SJSA1 (cell line): ENCODE measurements at regions not wholly inside any gene's neighbourhood (a gene's known extent, or its start where the extent isn't known, plus 50 kb on each side); places are given as distances from the start of the nearest gene placed in this dataset.

Experiments used
- DNase-seq, 2 experiments: peaks; one replicate each; pipeline ENCODE4 v3.0.0-alpha.2; 2015 to 2020; ENCODE audit warnings: low spot score in 2 of 2, low read depth in 1 of 2
- H3K27ac ChIP-seq: fragments of 250-450 bp; sonication (Bioruptor Pico); 2 replicates; pipeline ENCODE4 v1.5.1; 2020; ENCODE audit warnings: mild to moderate bottlenecking, moderate library complexity
- H3K27me3 ChIP-seq: fragments of 250-450 bp; sonication (Bioruptor Pico); replicated peaks from 2 replicates; pipeline ENCODE4 v1.5.1; 2020; ENCODE audit warnings: mild to moderate bottlenecking, moderate library complexity
- H3K36me3 ChIP-seq: fragments of 250-450 bp; sonication (Bioruptor Pico); 2 replicates; pipeline ENCODE4 v1.5.1; 2020; ENCODE audit warnings: mild to moderate bottlenecking
- H3K4me1 ChIP-seq: fragments of 250-450 bp; sonication (Bioruptor Pico); replicated peaks from 2 replicates; pipeline ENCODE4 v1.6.1; 2021; ENCODE audit warnings: mild to moderate bottlenecking
- H3K4me3 ChIP-seq: fragments of 250-450 bp; sonication (Bioruptor Pico); 2 replicates; pipeline ENCODE4 v1.5.1; 2020; ENCODE audit warnings: mild to moderate bottlenecking
- H3K9me3 ChIP-seq: fragments of 250-450 bp; sonication (Bioruptor Pico); replicated peaks from 2 replicates; pipeline ENCODE4 v1.5.1; 2020; ENCODE audit warnings: mild to moderate bottlenecking

GRCh38 chr11:130705670-130706421 is 210.4 kb downstream of the SNX19 start:
- Histone ChIP-seq H3K27ac (no peak overlapping the region), H3K4me3 (no peak overlapping the region), H3K36me3 (no peaks in the 10 kb centered on the region), H3K9me3 (no peaks in the 10 kb centered on the region), H3K27me3 (no peaks in the 10 kb centered on the region), H3K4me1 (no peaks in the 10 kb centered on the region)
- no peak for DNase-seq

GRCh38 chr11:130706572-130706971 is 209.7 kb downstream of the SNX19 start:
- Histone ChIP-seq H3K4me1 (no peaks in the 10 kb centered on the region), H3K4me3 (no peak overlapping the region), H3K27me3 (no peaks in the 10 kb centered on the region), H3K9me3 (no peaks in the 10 kb centered on the region), H3K27ac (no peak overlapping the region), H3K36me3 (no peaks in the 10 kb centered on the region)
- DNase-seq: no peak

DNA sequence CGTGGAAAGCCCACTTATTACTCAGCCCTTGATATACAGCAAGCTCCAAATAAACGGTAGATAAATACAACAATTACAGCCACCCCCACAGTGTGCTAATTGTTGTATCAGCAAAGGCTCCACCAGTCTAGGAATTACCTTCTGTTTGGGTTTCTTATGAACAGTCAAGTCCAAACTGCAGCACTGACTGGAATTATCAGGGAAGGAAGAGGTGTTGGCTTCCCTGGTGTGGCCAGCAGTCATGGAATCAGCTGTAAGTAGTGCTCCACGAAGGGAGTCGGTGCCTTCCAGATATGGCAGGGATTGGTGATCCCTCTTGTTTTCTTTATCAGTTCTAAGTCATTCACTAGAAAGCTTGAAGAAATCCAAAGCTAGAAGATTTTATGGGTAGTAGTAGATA is 209.1 kb downstream of the SNX19 start:
- Histone ChIP-seq H3K9me3 (no peaks in the 10 kb centered on the region), H3K36me3 (no peaks in the 10 kb centered on the region), H3K4me1 (no peaks in the 10 kb centered on the region), H3K27ac (no peak overlapping the region), H3K4me3 (no peak overlapping the region), H3K27me3 (no peaks in the 10 kb centered on the region)
- DNase-seq: no peak

DNA sequence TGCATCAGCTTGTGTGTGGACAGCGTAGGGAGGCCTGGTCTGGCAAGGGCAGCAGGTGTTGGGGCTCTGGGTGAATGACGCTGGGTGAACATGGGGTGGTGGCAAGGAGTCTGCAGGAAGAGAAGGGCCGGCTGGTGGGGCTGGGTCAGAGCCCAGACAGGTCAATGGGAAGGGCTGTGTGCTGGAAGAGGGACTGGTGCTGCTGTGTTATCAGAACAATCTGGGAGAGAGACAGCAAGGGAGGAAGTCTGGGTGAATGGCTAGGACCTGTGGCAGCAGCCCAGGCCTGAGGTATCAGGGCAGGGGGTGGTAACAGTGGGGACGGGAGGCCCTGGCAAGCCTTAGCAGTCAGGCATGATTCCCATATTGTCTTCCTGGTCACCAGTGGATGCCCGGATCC is 206.7 kb downstream of the SNX19 start:
- Histone ChIP-seq H3K36me3 (no peaks in the 10 kb centered on the region), H3K27ac (no peak overlapping the region), H3K4me3 (no peak overlapping the region), H3K9me3 (no peaks in the 10 kb centered on the region), H3K27me3 (no peaks in the 10 kb centered on the region), H3K4me1 (no peaks in the 10 kb centered on the region)
- no peak for DNase-seq

DNA sequence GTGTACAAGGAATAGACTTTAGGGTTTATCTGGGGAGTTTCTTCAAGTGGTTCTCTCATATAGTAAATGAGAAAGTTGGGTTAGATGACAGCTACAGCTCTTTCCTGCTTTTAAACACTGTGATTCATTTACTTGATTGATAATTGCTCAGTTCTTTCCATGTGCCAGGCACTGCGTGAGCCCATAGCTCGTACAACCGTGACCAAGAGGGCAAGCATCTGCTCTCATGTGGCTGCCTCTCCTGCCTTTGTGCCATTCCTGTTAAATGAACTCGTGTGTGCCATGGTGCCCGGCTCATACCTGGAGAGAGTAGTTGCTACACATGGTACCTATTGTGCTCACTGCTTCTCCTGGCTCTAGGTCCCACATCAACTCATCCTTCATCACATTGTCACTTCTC is 206.3 kb downstream of the SNX19 start:
- H3K27me3 ChIP-seq: no peaks in the 10 kb centered on the region
- no peaks in the 10 kb centered on the region for H3K9me3 ChIP-seq
- no peak overlapping the region for H3K27ac ChIP-seq
- no peaks in the 10 kb centered on the region for H3K36me3 ChIP-seq
- no peaks in the 10 kb centered on the region for H3K4me1 ChIP-seq
- no peak overlapping the region for H3K4me3 ChIP-seq
- DNase-seq: no peak

DNA sequence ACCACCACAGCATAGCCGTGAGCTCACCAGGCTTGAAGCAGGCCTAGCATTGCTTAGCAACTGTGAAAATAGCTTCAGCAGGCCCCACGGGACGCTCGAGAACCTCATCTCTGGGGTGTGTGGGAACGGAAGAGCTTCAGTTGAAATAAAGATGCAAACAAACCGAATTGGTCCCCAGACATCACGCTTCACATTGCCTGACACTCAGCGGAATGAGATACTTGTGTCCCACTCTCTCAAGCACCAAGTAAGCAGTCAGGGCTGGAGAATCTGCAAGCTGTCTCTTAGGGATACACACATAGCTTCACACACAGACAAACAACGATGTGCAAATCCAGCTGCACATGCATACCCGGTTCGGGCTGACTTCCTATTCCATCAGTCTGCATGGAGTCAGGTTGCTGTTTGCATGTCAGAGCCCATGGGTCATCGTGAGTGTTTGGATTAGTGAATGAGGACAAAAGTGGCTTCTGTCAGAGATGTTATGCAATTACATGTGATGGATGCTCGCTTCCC is 205.7 kb downstream of the SNX19 start:
- H3K27ac ChIP-seq: no peak overlapping the region
- H3K4me3 ChIP-seq: no peak overlapping the region
- H3K4me1 ChIP-seq: no peaks in the 10 kb centered on the region
- no peaks in the 10 kb centered on the region for H3K27me3 ChIP-seq
- H3K36me3 ChIP-seq: no peaks in the 10 kb centered on the region
- no peaks in the 10 kb centered on the region for H3K9me3 ChIP-seq
- no peak for DNase-seq

DNA sequence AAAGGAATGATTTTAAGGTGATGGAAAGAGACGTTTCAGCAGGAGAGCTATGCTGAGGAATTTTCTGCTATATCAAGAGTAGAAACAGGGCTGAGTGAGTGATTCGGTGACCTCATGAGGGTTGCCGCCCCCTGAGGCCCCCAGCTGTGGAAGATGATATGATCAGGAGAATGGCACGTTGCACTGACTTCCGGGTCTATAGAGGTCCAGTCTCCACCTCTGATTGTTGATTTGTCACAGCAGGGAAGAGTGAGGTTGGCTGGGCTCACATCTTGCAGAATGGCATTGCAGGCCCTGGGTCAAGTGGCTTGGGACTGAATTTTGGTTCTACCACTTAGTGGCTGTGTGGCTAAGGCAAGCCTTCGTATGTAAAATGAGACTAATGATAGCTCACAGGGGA is 205.1 kb downstream of the SNX19 start:
- DNase-seq: no peak
- H3K27ac ChIP-seq: no peak overlapping the region

GRCh38 chr11:130712480-130712879 is 203.8 kb downstream of the SNX19 start:
- no peaks in the 10 kb centered on the region for H3K36me3 ChIP-seq
- no peak for DNase-seq
- H3K4me1 ChIP-seq: no peaks in the 10 kb centered on the region; the same call in 1 of the 2 replicates
- H3K27me3 ChIP-seq: no peaks in the 10 kb centered on the region
- no peak overlapping the region for H3K4me3 ChIP-seq
- no peaks in the 10 kb centered on the region for H3K9me3 ChIP-seq
- H3K27ac ChIP-seq: no peak overlapping the region

More for the DNA sequence above, 205.1 kb downstream of the SNX19 start:
- Histone ChIP-seq H3K27me3 (no peaks in the 10 kb centered on the region), H3K9me3 (no peaks in the 10 kb centered on the region), H3K4me3 (no peak overlapping the region), H3K36me3 (no peaks in the 10 kb centered on the region), H3K4me1 (no peaks in the 10 kb centered on the region; the same call in 1 of the 2 replicates)

GRCh38 chr11:130715085-130715876 is 201.0 kb downstream of the SNX19 start:
- no peaks in the 10 kb centered on the region for H3K36me3 ChIP-seq
- H3K27me3 ChIP-seq: no peaks in the 10 kb centered on the region

DNA sequence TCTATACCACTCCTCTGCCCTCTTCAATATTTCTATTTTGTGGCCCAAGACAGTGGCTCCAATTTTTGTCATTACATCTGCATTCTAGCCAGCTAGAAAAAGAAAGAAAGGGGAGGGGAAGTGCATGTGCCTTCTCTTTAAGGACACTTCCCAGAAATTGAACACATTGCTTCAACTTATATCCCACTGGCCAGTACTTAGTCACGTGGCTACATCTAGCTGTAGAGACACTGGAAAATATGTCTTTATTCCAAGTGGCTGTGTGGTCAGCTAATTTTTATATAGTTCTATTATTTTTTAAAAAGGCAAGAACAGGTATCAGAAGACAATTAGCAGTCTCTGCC is 200.4 kb downstream of the SNX19 start:
- Histone ChIP-seq H3K4me3 (no peak overlapping the region), H3K9me3 (no peaks in the 10 kb centered on the region), H3K4me1 (peaks cover 16% of the 10 kb centered on the region), H3K27ac (no peak overlapping the region), H3K36me3 (no peaks in the 10 kb centered on the region), H3K27me3 (no peaks in the 10 kb centered on the region)
- no peak for DNase-seq

More at GRCh38 chr11:130715085-130715876, 201.0 kb downstream of the SNX19 start:
- Histone ChIP-seq H3K9me3 (no peaks in the 10 kb centered on the region), H3K27ac (no peak overlapping the region), H3K4me1 (peaks cover 16% of the 10 kb centered on the region), H3K4me3 (no peak overlapping the region)
- DNase-seq: no peak

DNA sequence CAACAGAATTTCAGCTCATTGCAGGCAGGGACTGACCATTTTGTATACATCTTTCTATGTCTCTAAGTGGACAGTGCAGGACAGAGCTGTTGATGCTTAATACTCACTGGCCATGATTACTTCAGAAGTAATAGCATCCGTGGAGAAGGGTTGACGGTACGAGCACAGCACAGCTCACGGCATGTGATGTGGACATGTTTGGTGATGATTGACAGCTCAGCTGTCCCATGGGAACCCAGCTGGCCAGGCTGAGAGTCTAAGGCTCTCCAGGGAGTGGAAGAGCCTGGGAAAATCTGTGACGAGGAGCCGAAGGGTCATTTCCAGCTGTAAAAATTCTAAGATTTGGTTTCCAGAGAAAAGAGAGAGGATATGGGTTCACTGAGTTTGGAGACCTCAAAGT is 198.2 kb downstream of the SNX19 start:
- Histone ChIP-seq H3K9me3 (no peaks in the 10 kb centered on the region), H3K4me3 (no peak overlapping the region), H3K4me1 (peaks cover 16% of the 10 kb centered on the region), H3K36me3 (no peaks in the 10 kb centered on the region), H3K27ac (no peak overlapping the region), H3K27me3 (no peaks in the 10 kb centered on the region)
- DNase-seq: no peak

DNA sequence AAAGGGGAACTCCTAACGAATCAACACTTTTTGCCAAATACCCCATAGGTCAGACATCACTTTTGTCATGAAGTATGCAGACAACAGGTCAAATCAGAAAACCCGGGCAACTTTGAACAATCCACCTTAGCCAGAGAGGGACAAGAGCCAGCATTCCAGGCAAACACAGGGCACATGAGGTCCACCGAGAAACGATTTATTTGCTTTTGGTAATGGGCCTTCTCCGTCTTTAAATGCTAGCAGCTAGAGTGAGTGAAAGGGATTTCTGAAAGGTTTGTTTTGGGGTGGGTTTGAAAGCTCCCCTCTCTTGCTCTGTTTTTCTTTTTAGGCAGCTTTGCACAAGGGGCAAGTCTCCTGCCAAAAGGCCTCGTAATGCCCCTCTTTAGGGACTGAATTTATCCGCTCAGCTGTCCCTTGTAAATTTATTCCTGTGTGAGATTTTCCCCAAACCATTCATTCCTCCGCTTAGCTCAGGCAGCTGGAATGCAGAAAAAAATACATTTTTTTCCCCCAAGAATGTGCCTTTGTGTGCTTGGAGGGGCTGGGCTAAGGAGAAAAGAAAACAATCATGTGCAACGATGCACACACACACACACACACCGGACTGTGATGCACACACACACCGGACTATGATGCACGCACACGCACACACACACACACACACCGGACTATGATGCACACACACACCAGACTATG is 196.9 kb downstream of the SNX19 start:
- DNase-seq: peak; percentile 44 to 78
- Histone ChIP-seq H3K4me1 (peaks cover 16% of the 10 kb centered on the region), H3K4me3 (no peak overlapping the region), H3K27ac (peak overlapping the region; percentile 97), H3K9me3 (no peaks in the 10 kb centered on the region), H3K36me3 (no peaks in the 10 kb centered on the region), H3K27me3 (no peaks in the 10 kb centered on the region)

- no peaks in the 10 kb centered on the region for H3K9me3 ChIP-seq
- H3K36me3 ChIP-seq: no peaks in the 10 kb centered on the region
- no peak for DNase-seq
- no peak overlapping the region for H3K27ac ChIP-seq
- H3K4me3 ChIP-seq: no peak overlapping the region
- no peaks in the 10 kb centered on the region for H3K27me3 ChIP-seq
- H3K4me1 ChIP-seq: peaks cover 16% of the 10 kb centered on the region
Measured at GRCh38 chr11:130720232-130721022, 195.9 kb downstream of the SNX19 start.
